ENCODE measurements at regions not wholly inside any gene's neighbourhood (a gene's known extent, or its start where the extent isn't known, plus 50 kb on each side); places are given as distances from the start of the nearest gene placed in this dataset.

DNA sequence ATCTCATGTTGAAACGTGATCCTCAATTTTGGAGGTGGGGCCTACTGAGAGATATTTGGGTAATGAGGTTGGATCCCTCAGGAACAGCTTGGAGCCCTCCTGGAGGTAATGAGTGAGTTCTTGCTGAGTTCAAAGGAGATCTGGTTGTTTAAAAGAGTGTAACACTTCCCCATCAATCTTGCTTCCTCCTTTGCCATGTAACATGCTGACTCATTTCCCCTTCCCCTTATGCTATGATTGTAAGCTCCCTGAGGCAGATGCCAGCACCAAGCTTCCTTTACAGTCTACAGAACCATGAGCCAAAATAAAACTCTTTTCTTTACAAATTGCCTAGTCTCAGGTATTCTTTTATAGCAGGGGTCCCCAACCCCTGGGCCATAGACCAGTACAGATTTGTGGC, 352.3 kb downstream of the SLCO4C1 start:
- no peak for TF ChIP-seq POLR2AphosphoS5 (IDR thresholded peaks at IDR 0.05; ENCODE audit: low read depth)
- TF ChIP-seq, protein P1, sequence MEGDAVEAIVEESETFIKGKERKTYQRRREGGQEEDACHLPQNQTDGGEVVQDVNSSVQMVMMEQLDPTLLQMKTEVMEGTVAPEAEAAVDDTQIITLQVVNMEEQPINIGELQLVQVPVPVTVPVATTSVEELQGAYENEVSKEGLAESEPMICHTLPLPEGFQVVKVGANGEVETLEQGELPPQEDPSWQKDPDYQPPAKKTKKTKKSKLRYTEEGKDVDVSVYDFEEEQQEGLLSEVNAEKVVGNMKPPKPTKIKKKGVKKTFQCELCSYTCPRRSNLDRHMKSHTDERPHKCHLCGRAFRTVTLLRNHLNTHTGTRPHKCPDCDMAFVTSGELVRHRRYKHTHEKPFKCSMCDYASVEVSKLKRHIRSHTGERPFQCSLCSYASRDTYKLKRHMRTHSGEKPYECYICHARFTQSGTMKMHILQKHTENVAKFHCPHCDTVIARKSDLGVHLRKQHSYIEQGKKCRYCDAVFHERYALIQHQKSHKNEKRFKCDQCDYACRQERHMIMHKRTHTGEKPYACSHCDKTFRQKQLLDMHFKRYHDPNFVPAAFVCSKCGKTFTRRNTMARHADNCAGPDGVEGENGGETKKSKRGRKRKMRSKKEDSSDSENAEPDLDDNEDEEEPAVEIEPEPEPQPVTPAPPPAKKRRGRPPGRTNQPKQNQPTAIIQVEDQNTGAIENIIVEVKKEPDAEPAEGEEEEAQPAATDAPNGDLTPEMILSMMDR (IDR thresholded peaks at IDR 0.05; ENCODE audit: insufficient read depth, low read length), result no peak
